ENCODE measurements at regions not wholly inside any gene's neighbourhood (a gene's known extent, or its start where the extent isn't known, plus 50 kb on each side); places are given as distances from the start of the nearest gene placed in this dataset.

GRCh38 chrX:40962793-40963407 is 122.3 kb upstream of the USP9X start:
- Histone ChIP-seq H3K9me2 (ENCODE audit: low read depth, low read length) (no peaks in the 10 kb centered on the region), H3K36me3 (ENCODE audit: insufficient read depth, low read length) (no peaks in the 10 kb centered on the region), H3K4me2 (ENCODE audit: low read length) (no peak overlapping the region), H4K20me1 (ENCODE audit: insufficient read depth, low read length) (no peaks in the 10 kb centered on the region), H3F3A (ENCODE audit: insufficient read depth, low read length) (no peaks in the 10 kb centered on the region), H3K27me3 (ENCODE audit: insufficient read depth, low read length) (no peaks in the 10 kb centered on the region), H3K79me2 (ENCODE audit: insufficient read depth, low read length) (no peaks in the 10 kb centered on the region), H3K4me1 (ENCODE audit: insufficient read depth, low read length, severe bottlenecking) (no peaks in the 10 kb centered on the region), H3K9ac (ENCODE audit: low read length) (no peak overlapping the region), H3K4me3 (ENCODE audit: low read depth, low read length, poor library complexity, severe bottlenecking) (no peak overlapping the region), H2AFZ (ENCODE audit: low read length) (no peak overlapping the region), H3K27ac (ENCODE audit: low read depth, low read length, poor library complexity, severe bottlenecking) (no peak overlapping the region), H3K9me3 (ENCODE audit: low read length) (no peaks in the 10 kb centered on the region)
- TF ChIP-seq EZH2 (IDR thresholded peaks at IDR 0.05; ENCODE audit: borderline replicate concordance, low read length): no peak
- TF ChIP-seq, protein P1, sequence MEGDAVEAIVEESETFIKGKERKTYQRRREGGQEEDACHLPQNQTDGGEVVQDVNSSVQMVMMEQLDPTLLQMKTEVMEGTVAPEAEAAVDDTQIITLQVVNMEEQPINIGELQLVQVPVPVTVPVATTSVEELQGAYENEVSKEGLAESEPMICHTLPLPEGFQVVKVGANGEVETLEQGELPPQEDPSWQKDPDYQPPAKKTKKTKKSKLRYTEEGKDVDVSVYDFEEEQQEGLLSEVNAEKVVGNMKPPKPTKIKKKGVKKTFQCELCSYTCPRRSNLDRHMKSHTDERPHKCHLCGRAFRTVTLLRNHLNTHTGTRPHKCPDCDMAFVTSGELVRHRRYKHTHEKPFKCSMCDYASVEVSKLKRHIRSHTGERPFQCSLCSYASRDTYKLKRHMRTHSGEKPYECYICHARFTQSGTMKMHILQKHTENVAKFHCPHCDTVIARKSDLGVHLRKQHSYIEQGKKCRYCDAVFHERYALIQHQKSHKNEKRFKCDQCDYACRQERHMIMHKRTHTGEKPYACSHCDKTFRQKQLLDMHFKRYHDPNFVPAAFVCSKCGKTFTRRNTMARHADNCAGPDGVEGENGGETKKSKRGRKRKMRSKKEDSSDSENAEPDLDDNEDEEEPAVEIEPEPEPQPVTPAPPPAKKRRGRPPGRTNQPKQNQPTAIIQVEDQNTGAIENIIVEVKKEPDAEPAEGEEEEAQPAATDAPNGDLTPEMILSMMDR (IDR thresholded peaks at IDR 0.05; ENCODE audit: low read length): no peak

DNA sequence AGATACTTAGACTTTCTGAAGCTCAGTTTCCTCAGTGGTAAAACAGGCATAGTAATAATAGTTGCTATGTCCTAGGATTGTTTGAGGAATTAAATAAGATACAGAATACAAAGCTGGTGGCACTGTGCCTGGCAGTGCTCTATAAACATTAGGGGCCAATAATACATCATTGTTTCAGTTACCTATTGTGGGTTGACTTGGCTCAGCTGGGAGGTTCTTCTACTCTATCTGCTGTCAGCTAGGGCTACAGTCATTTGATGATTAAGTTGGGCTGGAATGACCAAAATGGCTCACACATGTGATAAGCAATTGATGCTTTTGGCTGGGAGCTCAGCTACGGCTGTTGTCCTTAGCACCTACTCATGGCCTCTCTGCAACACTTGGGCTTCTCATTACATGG is 121.2 kb upstream of the USP9X start:
- Histone ChIP-seq H3K9me3 (ENCODE audit: low read length) (no peaks in the 10 kb centered on the region), H3K4me2 (ENCODE audit: low read length) (no peak overlapping the region), H3K9ac (ENCODE audit: low read length) (no peak overlapping the region), H3K79me2 (ENCODE audit: insufficient read depth, low read length) (no peaks in the 10 kb centered on the region), H3K4me1 (ENCODE audit: insufficient read depth, low read length, severe bottlenecking) (no peaks in the 10 kb centered on the region), H3K9me2 (ENCODE audit: low read depth, low read length) (no peaks in the 10 kb centered on the region), H3K27ac (ENCODE audit: low read depth, low read length, poor library complexity, severe bottlenecking) (no peak overlapping the region), H2AFZ (ENCODE audit: low read length) (no peak overlapping the region), H3K4me3 (ENCODE audit: low read depth, low read length, poor library complexity, severe bottlenecking) (no peak overlapping the region), H3K27me3 (ENCODE audit: insufficient read depth, low read length) (no peaks in the 10 kb centered on the region), H4K20me1 (ENCODE audit: insufficient read depth, low read length) (no peaks in the 10 kb centered on the region), H3F3A (ENCODE audit: insufficient read depth, low read length) (no peaks in the 10 kb centered on the region), H3K36me3 (ENCODE audit: insufficient read depth, low read length) (no peaks in the 10 kb centered on the region)
- TF ChIP-seq, protein P1 (IDR thresholded peaks at IDR 0.05; ENCODE audit: low read length): no peak
- TF ChIP-seq EZH2 (IDR thresholded peaks at IDR 0.05; ENCODE audit: borderline replicate concordance, low read length): no peak

DNA sequence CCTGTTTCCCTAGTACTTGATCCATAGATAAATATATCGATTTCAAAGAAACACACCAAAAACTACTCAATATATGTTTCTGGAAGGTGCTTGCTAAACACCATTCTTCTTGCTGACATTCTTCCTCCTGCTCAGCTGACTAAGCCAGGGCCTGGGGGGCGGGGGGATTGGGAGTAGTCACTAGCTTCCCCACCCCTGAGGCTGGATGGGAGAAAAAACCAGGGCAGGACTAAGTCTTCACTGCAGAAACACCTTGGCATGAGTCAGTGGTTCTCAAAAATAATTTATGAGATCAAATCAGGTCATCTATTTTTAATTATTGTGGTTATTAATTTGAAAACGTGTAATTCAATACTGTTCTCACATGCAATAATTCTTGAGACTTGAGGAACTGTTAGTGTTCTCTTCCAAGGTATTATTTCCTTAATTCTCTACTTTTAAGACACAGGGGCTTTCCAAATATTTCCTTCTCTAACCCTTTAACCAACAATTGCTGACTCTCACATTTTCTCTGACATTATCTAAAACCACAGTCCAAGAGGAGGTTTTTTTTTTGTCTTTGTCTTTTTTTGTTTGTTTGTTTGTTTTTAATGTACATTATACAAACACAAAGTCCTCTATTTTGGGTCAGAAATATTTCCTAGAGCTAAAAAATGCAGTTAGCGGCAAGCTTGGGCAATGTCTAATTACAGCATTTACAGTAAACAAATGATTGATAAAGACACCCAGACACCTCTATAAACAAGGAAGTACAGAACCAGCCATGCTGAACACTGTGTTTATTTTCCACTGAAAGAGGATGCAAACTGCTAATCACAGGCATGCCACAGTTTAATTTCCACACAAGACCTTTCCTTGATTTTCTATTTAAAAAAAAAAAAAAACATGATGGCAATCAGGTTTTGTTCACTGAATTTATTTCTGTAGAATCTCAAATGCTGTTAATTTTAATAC is 120.3 kb upstream of the USP9X start:
- H4K20me1 ChIP-seq (ENCODE audit: insufficient read depth, low read length): no peaks in the 10 kb centered on the region
- TF ChIP-seq EZH2 (IDR thresholded peaks at IDR 0.05; ENCODE audit: borderline replicate concordance, low read length): no peak
- TF ChIP-seq, protein P1 (IDR thresholded peaks at IDR 0.05; ENCODE audit: low read length): no peak
- no peak overlapping the region for H2AFZ ChIP-seq (ENCODE audit: low read length)
- H3K36me3 ChIP-seq (ENCODE audit: insufficient read depth, low read length): no peaks in the 10 kb centered on the region
- no peaks in the 10 kb centered on the region for H3K79me2 ChIP-seq (ENCODE audit: insufficient read depth, low read length)
- H3F3A ChIP-seq (ENCODE audit: insufficient read depth, low read length): no peaks in the 10 kb centered on the region
- no peak overlapping the region for H3K4me3 ChIP-seq (ENCODE audit: low read depth, low read length, poor library complexity, severe bottlenecking)
- no peak overlapping the region for H3K27ac ChIP-seq (ENCODE audit: low read depth, low read length, poor library complexity, severe bottlenecking)
- H3K4me2 ChIP-seq (ENCODE audit: low read length): no peak overlapping the region
- no peak overlapping the region for H3K9ac ChIP-seq (ENCODE audit: low read length)
- no peaks in the 10 kb centered on the region for H3K9me3 ChIP-seq (ENCODE audit: low read length)
- no peaks in the 10 kb centered on the region for H3K9me2 ChIP-seq (ENCODE audit: low read depth, low read length)
- H3K4me1 ChIP-seq (ENCODE audit: insufficient read depth, low read length, severe bottlenecking): no peaks in the 10 kb centered on the region
- H3K27me3 ChIP-seq (ENCODE audit: insufficient read depth, low read length): no peaks in the 10 kb centered on the region
